Prostate gland (tissue), 2 donors: ENCODE measurements at regions not wholly inside any gene's neighbourhood (a gene's known extent, or its start where the extent isn't known, plus 50 kb on each side); places are given as distances from the start of the nearest gene placed in this dataset.
"Not testable (repeated sequence)": the region's sequence is repeated elsewhere in the genome, so short reads cannot be mapped to it uniquely, and the experiment has no call there.

Experiments
- CTCF ChIP-seq, 4 experiments: fragments of 200-600 bp in 2 of 4; fragments of 450-650 bp in 2 of 4; sonication (generic) in 2 of 4; IDR thresholded peaks; 1 replicate in 3 of 4; 2 replicates in 1 of 4; pipeline ENCODE4 v1.5.1; 2016 to 2019; ENCODE audit warnings: antibody characterized with exemption in 4 of 4, mild to moderate bottlenecking in 2 of 4, moderate library complexity in 2 of 4
- POLR2A ChIP-seq: fragments of 450-650 bp; IDR thresholded peaks from one replicate; pipeline ENCODE4 v1.6.1; 2016; ENCODE audit warnings: antibody characterized with exemption, mild to moderate bottlenecking

DNA sequence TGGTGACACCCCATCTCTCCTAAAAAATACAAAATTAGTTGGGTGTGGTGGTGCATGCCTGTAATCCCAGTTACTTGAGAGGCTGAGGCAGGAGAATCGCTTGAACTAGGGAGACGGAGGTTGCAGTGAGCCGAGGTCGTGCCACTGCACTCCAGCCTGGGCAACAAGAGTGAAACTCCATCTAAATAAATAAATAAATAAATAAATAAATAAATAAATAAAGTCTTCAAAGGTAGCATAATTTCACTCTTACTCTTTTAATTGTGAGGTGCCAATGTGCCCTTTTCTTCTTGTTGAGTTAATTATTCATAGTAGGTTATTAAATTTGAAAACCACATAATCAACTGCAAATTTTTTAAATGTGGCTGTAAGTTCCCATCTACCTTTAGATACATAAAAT lies 146.2 kb upstream of the SNX2 start:
- not testable (repeated sequence) for TF ChIP-seq CTCF (IDR thresholded peaks at IDR 0.05); POLR2A
